SU-DHL-6 (cell line): ENCODE measurements at regions not wholly inside any gene's neighbourhood (a gene's known extent, or its start where the extent isn't known, plus 50 kb on each side); places are given as distances from the start of the nearest gene placed in this dataset.

Experiments used
- CTCF ChIP-seq: fragments of 200-600 bp; sonication (generic); IDR thresholded peaks from one replicate; pipeline ENCODE4 v1.5.1; 2017; ENCODE audit warnings: antibody characterized with exemption, mild to moderate bottlenecking, low read length, moderate library complexity; ENCODE audit not compliant: insufficient read depth, poor library complexity, severe bottlenecking
- EZH2phosphoT487 ChIP-seq: fragments of 200-600 bp; sonication (generic), shearing (Covaris generic); conservative IDR thresholded peaks from 2 replicates; pipeline ENCODE4 v1.6.1; 2018; ENCODE audit warnings: mild to moderate bottlenecking, antibody characterized with exemption, low read length, moderate library complexity, mixed read lengths

GRCh38 chr5:92328584-92329259 lies 945.6 kb upstream of the ARRDC3 start:
- TF ChIP-seq CTCF (no peak), EZH2phosphoT487 (no peak)
